DOHH2 (cell line): ENCODE measurements at regions not wholly inside any gene's neighbourhood (a gene's known extent, or its start where the extent isn't known, plus 50 kb on each side); places are given as distances from the start of the nearest gene placed in this dataset.

Experiments used
- EZH2phosphoT487 ChIP-seq: fragments of 200-600 bp; sonication (generic); IDR thresholded peaks from 2 replicates; pipeline ENCODE4 v1.6.1; 2017; ENCODE audit warnings: borderline replicate concordance, mild to moderate bottlenecking, antibody characterized with exemption, low read length, moderate library complexity, mixed read lengths
- TF ChIP-seq, protein P1 (sequence below): fragments of 200-600 bp; sonication (generic); IDR thresholded peaks from one replicate; pipeline ENCODE4 v1.5.1; 2014; ENCODE audit warnings: antibody characterized with exemption, mild to moderate bottlenecking, low read depth, low read length; ENCODE audit not compliant: poor library complexity, severe bottlenecking

DNA sequence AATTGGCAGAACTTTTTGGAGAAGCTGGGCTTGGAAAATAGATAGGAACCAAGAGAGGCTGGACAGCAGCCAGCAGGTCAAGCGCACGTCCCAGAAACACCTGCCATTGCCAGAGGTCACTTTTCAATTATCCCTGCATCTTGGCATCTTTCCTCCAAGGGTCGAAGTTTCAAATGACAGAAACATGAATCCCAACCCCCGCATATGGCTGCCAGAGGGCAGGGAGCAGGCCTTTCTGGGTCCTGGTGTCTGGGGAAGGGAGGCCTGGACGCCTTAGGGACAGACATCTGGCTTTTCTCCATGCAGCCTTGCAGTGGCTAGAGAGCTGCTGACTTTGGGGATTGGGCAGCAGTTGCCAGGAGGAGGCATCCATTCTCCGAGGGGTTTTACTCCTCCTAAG is 164.5 kb upstream of the TPM1 start:
- TF ChIP-seq, protein P1, sequence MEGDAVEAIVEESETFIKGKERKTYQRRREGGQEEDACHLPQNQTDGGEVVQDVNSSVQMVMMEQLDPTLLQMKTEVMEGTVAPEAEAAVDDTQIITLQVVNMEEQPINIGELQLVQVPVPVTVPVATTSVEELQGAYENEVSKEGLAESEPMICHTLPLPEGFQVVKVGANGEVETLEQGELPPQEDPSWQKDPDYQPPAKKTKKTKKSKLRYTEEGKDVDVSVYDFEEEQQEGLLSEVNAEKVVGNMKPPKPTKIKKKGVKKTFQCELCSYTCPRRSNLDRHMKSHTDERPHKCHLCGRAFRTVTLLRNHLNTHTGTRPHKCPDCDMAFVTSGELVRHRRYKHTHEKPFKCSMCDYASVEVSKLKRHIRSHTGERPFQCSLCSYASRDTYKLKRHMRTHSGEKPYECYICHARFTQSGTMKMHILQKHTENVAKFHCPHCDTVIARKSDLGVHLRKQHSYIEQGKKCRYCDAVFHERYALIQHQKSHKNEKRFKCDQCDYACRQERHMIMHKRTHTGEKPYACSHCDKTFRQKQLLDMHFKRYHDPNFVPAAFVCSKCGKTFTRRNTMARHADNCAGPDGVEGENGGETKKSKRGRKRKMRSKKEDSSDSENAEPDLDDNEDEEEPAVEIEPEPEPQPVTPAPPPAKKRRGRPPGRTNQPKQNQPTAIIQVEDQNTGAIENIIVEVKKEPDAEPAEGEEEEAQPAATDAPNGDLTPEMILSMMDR, result no peak
- no peak for TF ChIP-seq EZH2phosphoT487
